Head of caudate nucleus (tissue), 42 donors: ENCODE measurements at regions not wholly inside any gene's neighbourhood (a gene's known extent, or its start where the extent isn't known, plus 50 kb on each side); places are given as distances from the start of the nearest gene placed in this dataset.

Experiments
- DNase-seq, 42 donors: peaks; one replicate each; pipeline versions ENCODE4 v3.0.0 to v3.0.0-alpha.2; 2020 to 2021; ENCODE audit warnings: mixed read lengths in 7 of 42
- intact Hi-C: fragments of 100-400 bp; cut with DNase I; formaldehyde crosslinking; loops from one replicate; pipeline ENCODE4 v1.15.0; 2022

DNA sequence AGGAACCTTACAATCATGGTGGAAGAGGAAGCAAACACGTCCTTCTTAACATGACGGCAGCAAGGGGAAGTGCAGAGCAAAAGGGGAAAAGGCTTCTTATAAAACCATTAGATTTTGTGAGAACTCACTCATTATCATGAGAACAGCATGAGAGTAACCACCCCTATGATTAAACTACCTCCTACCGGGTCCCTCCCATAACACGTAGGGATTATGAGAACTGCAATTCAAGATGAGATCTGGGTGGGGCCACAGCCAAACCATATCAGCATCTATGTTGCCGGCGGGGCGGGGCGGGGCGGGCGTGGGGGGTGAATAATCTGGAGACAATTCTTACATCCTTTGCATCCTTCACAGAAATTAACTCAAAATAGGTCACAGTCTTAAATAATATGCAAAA lies 58.8 kb upstream of the GFPT2 start:
- intact Hi-C loops = no loop called here
- DNase-seq = no peak

DNA sequence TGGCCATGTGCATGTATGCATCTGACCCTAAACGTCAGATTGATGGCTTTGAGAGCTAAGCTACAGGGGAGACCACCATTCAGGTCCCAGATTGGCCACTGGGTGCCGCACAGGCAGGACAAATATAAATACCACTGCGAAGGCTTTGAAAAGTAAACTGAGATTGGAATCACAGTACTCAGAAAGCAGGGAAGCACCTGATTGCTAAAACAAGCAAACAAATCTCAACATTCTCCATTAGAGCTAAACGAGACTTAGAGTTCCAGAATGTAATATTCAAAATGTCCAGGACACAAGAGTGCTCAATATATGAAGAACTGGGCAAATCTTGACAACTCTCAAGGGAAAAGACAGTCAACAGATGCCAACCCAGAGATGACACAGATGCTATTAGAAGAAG lies 61.0 kb upstream of the GFPT2 start:
- intact Hi-C loops = no loop called here
- DNase-seq = no peak

DNA sequence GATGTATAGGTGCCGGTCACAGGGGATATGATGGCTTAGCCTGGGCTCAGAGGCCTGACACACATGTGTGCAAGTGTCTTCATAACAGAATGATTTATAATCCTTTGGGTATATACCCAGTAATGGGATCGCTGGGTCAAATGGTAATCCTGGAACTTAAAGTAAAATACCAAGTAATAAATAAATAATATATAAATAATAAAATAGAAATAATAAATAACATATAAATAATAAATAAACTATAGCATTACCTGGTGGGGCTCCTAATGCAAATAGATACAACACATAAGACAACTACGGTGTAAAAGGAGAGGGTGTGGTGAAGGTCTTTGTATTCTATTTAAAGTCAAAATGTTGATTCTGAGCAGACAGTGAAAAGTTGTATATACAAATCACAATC lies 68.5 kb upstream of the GFPT2 start:
- peak in 1 of 42 donors; percentile 2 for DNase-seq
- intact Hi-C loops = no loop called here

DNA sequence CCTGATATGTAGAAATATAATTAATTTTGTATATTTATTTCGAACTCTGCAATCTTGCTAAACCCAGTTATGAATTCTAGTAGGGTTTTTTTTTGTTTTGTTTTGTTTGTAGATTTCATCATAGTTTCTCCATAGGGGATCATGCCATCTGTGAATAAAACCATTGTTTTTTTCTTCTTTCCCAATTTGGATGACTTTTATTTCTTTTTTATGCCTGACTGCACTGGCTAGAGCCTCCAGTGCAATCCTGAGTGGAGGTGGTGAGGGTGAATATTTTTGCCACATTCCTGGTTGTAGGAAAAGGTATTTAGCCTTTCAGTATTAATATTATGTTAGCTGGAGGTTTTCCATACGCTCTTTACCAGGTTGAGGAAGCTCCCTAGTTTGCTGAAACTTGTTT lies 70.0 kb upstream of the GFPT2 start:
- intact Hi-C loops = no loop called here
- DNase-seq = no peak

DNA sequence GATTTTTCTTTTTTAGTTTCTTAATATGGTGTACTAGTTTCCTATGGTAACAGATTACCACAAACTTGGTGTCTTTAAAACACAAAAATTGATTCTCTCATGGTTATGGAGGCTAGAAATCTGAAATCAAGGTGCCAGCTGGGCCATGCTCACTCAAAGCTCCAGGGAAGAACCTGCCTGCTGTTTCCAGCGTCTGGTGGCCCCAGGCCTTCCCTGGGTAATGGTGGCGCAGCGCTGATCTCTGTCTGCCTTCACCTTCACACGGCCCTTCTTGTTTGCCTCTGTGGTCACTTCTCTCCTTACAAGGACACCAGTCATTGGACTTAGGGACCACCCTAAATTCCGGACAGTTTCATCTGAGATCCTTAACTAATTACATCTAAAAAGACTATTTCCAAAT lies 70.5 kb upstream of the GFPT2 start:
- intact Hi-C loops = no loop called here
- DNase-seq = no peak

DNA sequence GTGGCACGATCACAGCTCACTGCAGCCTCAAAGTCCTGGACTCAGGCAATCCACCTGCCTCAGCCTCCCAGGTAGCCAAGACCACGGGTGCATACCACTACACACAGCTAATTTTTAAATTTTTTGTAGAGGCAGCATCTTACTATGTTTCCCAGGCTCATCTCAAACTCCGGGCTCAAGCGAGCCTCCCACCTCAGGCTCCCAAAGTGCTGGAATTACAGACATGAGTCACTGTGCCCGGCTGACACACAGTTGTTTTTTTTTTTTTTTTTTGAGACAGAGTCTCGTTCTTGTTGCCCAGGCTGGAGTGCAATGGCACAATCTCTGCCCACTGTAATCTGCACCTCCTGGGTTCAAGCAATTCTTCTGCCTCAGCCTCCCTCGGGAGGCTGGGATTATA lies 70.1 kb upstream of the CNOT6 start:
- DNase-seq = peak in 2 of 42 donors; percentile 15 to 36
- intact Hi-C loops = no loop called here

DNA sequence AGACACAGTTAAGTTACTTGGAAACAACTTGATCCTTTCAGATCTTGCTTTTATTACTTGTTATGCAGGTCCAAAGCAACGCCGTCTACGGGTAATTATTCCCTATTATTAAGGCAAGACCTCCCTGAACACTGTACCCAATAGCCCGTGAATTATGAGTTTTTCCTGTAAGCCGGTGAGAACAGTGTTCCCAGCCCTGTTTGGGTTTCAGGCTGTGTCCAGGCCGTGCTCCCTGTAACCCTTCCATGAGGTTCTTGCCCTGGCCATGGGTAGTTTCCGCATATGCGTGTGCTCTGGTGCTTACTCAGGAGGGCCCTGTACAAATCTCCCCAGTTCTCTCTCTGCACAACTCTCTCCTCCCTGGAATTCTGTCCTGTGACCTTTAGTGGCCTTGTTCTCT lies 65.6 kb upstream of the CNOT6 start:
- intact Hi-C loops = no loop called here
- DNase-seq = no peak

DNA sequence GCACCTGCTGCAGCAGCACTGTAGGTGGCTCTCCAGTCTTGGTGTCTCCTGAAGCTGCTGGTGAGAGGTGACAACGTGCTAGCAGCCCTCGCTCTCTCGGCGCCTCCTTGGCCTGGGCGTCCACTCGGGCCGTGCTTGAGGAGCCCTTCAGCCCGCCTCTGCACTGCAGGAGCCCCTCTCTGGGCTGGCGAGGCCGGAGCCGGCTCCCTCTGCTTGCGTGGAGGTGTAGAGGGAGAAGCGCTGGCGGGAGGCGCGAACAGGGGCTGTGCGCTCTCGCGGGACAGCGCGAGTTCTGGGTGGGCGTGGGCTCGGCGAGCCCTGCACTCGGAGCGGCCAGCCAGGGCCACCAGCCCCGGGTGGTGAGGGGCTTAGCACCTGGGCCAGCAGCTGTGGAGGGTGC lies 62.2 kb upstream of the CNOT6 start:
- intact Hi-C loops = loop anchor here (5.0 kb wide), 1 partner anchor 135 kb away; no protein-coding TSS in a partner anchor
- no peak for DNase-seq

DNA sequence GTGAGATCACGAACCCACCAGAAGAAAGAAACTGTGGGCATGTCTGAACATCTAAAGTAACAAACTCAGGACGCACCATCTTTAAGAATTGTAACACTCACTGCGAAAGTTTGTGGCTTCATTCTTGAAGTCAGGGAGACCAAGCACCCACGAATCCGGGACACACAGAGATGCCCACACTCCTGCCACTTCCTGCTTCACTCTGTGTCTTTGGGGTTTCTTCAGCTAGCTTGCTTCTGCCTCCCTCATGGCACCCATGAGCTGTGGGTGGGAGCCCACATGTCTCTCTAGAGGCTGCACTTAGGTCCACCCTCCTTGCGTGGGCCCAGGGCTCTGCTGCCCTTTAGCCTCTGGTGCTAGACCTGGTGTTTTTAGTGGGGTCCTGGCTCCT lies 61.2 kb upstream of the CNOT6 start:
- DNase-seq = no peak
- intact Hi-C loops = loop anchor here (5.0 kb wide), 1 partner anchor 136 kb away; no protein-coding TSS in a partner anchor

DNA sequence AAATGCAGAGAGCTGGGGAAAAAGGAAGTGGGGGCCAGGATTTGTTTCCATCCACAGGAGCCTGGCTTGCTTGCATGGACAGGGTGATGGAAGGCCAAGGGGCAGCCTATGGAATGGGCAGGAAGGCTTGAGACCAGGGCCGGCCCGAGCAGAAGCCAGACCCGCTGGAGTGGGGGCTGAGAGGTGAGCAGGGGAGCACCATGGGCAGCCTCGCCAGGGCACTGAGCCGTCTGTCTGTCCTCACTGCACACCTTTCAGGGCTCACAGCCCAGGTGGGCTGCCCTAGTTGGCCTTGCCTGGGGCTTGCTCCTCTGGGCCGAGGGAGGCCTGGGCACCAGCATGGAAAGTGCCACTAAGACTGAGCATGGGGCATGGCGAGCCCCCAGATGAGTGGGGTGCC lies 58.6 kb upstream of the CNOT6 start:
- intact Hi-C loops = no loop called here
- no peak for DNase-seq

DNA sequence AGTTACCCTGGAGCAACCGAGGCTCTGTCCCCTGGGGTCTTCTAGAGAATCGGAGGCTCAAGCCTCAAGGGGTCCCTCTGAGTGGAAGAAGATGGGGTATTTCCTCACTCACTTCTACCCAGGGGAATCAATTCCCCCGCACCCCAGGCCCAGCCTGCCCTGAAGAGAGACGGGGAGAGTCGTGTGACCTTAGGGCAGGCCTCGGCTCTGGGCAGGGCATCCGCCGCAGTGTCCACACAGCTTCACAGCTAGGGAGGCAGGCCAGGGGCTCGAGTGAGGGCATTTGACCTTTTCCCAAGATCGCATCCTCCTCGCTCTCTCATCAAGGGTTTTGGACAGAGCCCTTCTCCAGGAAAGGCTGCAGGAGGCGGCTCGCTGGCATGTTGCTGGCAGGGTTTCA lies 57.9 kb upstream of the CNOT6 start:
- intact Hi-C loops = no loop called here
- peak in 1 of 42 donors; percentile 23 for DNase-seq

DNA sequence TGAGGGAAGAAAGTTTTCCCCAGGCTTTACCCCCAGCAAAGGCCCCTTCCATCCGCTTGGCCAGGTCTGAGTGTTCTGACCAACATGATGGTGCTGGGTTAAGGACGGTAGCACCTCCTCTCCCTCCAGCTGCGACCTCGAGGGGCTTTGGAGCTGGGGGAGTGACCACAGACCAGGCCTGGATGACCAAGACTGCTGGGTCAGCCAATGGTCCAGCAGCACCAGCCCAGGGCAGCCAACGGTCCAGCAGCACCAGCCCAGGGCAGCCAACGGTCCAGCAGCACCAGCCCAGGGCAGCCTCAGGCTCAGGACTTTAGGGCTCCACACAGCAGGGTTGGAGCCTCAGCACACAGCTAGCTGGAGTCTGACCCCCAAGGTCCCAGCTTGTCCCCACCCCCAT lies 57.2 kb upstream of the CNOT6 start:
- peak in 1 of 42 donors; percentile 30 for DNase-seq
- intact Hi-C loops = no loop called here

DNA sequence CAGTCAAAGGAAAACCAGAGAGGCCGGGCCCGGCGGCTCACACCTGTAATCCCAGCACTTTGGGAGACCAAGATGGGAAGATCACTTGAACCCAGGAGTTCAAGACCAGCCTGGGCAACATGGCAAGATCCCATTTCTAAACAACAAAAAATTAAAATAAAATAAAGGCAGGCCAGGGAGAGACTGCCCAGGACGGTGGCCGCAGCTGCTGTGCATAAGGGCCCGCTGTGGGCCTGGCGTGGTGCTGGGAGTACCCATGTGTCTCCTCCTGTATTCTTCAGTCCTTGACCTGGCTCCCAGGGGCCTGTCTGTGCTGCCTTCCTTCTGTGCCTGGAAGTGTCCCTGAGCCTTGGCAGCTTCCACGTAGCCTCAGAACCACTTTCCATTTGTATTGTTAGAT lies 56.8 kb upstream of the CNOT6 start:
- intact Hi-C loops = no loop called here
- DNase-seq = peak in 1 of 42 donors; percentile 22

DNA sequence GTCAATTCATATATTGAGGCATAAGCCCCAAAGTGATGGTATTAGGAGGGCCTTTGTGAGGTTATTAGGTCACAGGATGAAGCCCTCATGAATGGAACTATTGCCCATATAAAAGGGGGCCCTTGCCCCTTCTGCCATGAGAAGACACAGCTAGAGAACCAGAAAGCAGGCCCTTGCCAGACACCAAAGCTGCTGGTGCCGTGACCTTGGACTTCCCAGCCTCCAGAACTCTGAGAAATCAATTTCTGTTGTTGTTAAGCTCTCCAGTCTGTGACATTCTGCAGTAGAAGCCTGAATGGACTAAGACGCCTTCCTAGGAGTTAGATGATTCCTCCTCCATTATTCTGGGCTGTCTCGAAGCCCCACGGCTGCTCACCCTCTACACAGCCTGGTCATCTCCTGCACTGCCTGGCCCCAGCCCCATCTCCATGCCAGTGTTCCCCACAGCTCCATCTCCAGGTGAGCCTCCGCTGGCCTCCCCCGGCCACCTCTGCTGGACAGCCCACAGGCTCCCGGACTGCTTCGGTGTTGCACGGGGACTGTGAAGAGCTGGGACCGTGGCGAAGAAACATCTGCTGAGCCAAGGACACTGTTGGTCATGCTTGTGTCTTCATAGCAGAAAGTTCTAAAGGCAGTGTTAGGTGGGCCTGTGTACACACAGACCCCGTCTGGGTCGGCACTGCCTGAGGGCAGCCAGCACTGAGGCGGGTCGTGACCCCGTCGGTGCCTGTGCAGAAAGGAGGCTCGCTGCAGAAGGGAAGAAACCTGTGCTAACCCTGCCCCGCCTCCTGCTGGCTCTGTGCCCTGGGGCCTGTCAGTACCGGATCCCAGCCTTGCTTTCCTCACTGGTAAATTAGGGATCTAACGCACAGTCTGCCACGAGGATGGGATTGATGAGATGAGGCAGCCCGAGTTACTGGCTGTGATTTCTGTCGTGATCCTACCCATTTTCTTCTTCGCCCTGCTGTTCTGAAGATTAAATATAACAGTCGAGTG lies 55.1 kb upstream of the CNOT6 start:
- DNase-seq = peak in 2 of 42 donors; percentile 12 to 34
- intact Hi-C loops = no loop called here

DNA sequence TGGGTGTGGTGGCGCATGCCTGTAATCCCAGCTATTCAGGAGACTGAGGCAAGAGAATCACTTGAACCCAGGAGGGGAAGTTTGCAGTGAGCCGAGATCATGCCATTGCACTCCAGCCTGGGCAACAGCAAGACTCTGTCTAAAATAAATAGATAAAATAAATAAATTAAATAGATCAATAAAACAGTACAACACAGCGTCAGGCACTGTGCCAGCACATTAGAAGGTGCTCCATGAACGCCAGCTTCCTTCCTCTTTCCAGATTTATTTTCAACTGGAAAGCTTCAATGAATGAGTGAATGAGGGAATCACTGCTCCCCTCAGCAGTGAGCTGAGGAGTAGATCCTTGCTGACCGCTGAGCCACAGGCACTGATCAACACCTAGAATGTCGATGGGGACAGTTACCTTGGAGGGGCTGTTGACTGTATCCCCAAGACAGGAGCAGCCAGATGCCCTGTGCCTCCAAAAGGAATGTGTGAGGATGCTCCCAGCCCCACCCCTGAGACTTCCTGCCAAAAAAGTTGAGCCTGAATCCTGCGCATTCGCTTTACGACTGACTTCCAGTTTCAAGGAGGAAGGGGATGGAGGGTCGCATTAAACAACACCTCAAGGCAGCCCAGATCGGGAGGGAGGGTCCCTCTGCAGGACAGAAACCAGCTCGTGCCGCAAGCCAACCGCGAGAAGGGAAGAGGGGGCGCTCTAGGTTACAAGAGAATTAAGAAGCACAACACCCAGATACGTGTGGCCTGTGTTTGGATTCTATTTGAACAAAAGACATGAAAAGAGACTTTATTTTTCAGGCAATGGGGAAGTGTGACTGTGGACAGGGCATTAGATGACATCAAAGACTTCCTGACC lies 54.0 kb upstream of the CNOT6 start:
- intact Hi-C loops = no loop called here
- DNase-seq = peak in 2 of 42 donors; percentile 13 to 15

DNA sequence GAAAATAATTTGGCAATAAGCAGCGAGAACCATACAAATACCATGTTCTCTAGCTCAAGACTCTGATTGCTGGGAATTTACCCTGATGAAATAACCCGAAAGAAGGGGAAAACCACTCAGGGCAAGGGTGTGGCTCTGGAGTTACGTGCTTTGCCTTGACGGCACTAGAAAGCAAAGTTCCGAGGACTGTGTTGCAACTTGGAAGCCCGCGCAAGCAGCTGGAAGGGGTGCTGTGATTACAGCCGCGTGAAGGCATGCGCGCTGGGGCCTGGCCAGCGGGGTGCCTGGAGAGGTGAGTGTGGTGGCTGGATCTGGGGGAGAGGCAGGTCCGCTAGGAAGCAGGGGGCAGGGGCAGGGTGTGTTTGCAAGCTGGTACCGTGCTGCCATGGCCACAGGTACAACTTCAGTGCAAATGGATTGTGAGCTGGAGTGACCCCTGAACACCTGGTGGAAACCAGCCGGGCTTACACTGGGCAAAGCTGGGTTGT lies 52.6 kb upstream of the CNOT6 start:
- intact Hi-C loops = no loop called here
- DNase-seq = peak in 1 of 42 donors; percentile 32
